ENCODE measurements at regions not wholly inside any gene's neighbourhood (a gene's known extent, or its start where the extent isn't known, plus 50 kb on each side); places are given as distances from the start of the nearest gene placed in this dataset.
A peak's percentile ranks its signal among the peaks of the same experiment; 100 is the strongest.

GRCh38 chr10:29760138-29760900 lies 125.5 kb upstream of the SVIL start:
- H3K4me3 ChIP-seq (ENCODE audit: low read depth, low read length, poor library complexity, severe bottlenecking) = no peak overlapping the region

DNA sequence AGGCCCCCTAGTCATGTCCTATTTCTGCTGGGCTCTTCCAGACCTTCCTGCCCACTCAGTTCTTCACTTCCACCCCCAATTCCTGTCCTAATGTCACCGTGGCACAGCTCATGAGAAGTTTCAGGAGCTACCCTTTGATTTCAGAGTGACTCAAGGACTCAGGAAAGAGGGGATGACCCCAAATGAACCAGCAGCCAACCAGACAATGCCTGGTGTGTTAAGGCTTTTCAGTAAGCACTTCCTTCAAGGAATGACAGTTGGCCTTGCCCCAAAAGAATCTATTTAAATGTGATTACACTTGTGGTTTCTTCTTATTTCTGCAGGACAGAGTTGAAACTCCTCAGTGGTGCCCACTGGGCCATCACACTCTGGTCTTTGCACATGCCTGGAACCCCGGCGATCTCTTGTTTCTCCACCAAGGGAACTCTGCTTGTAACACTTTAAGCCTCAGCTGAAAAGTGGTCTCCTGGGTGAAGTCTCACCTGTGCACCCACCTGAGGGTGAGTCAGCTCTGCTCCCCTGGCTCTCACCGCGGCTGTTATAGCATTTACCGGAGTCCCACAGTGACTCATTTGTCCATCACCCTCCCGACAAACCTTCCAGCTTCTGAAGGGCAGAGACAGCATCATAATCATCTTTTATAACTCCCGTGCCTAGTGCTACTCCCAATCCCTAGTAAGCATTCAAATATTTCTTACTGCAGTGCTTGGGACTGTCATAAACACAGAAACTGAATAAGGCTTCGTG lies 123.0 kb upstream of the SVIL start:
- Histone ChIP-seq H3K36me3 (ENCODE audit: insufficient read depth, low read length, poor library complexity, severe bottlenecking) (no peaks in the 10 kb centered on the region), H3K9me3 (ENCODE audit: low read depth, low read length, poor library complexity, severe bottlenecking) (no peaks in the 10 kb centered on the region), H3K4me1 (ENCODE audit: insufficient read depth, low read length, poor library complexity, severe bottlenecking) (no peaks in the 10 kb centered on the region), H3K4me3 (ENCODE audit: low read depth, low read length, poor library complexity, severe bottlenecking) (no peak overlapping the region), H3K27ac (ENCODE audit: low read depth, low read length, poor library complexity, severe bottlenecking) (no peak overlapping the region), H3K27me3 (replicated peaks; ENCODE audit: insufficient read depth, low read depth, low read length, poor library complexity) (no peaks in the 10 kb centered on the region)
- ChIA-PET POLR2A (ENCODE audit: low non-redundant PET) (no interaction called here), CTCF (no interaction called here)
- DNase-seq (ENCODE audit: low spot score) = peak; percentile 37
- TF ChIP-seq, protein P1, sequence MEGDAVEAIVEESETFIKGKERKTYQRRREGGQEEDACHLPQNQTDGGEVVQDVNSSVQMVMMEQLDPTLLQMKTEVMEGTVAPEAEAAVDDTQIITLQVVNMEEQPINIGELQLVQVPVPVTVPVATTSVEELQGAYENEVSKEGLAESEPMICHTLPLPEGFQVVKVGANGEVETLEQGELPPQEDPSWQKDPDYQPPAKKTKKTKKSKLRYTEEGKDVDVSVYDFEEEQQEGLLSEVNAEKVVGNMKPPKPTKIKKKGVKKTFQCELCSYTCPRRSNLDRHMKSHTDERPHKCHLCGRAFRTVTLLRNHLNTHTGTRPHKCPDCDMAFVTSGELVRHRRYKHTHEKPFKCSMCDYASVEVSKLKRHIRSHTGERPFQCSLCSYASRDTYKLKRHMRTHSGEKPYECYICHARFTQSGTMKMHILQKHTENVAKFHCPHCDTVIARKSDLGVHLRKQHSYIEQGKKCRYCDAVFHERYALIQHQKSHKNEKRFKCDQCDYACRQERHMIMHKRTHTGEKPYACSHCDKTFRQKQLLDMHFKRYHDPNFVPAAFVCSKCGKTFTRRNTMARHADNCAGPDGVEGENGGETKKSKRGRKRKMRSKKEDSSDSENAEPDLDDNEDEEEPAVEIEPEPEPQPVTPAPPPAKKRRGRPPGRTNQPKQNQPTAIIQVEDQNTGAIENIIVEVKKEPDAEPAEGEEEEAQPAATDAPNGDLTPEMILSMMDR (conservative IDR thresholded peaks at IDR 0.05; ENCODE audit: low read depth, low read length) = no peak
- TF ChIP-seq EZH2 (IDR thresholded peaks at IDR 0.05; ENCODE audit: borderline replicate concordance, low read depth, low read length, poor library complexity, severe bottlenecking) = no peak
- intact Hi-C loops (cut with micrococcal nuclease; ENCODE audit: unreplicated experiment) = no loop called here
- no TSS peak for BruUV-seq (replicated peaks)

More at GRCh38 chr10:29760138-29760900, 125.5 kb upstream of the SVIL start:
- TF ChIP-seq, protein P1 (conservative IDR thresholded peaks at IDR 0.05; ENCODE audit: low read depth, low read length) = no peak
- TF ChIP-seq EZH2 (IDR thresholded peaks at IDR 0.05; ENCODE audit: borderline replicate concordance, low read depth, low read length, poor library complexity, severe bottlenecking) = no peak
- POLR2A ChIA-PET (ENCODE audit: low non-redundant PET) = interaction anchor here (0.7 kb wide), 1 partner anchor 14 kb away, joined by 4 read pairs; no protein-coding TSS in a partner anchor
- intact Hi-C loops (cut with micrococcal nuclease; ENCODE audit: unreplicated experiment) = no loop called here
- CTCF ChIA-PET = no interaction called here
- no peak for DNase-seq (ENCODE audit: low spot score)
- Histone ChIP-seq H3K27ac (ENCODE audit: low read depth, low read length, poor library complexity, severe bottlenecking) (no peak overlapping the region), H3K9me3 (ENCODE audit: low read depth, low read length, poor library complexity, severe bottlenecking) (no peaks in the 10 kb centered on the region), H3K27me3 (replicated peaks; ENCODE audit: insufficient read depth, low read depth, low read length, poor library complexity) (no peaks in the 10 kb centered on the region), H3K36me3 (ENCODE audit: insufficient read depth, low read length, poor library complexity, severe bottlenecking) (no peaks in the 10 kb centered on the region), H3K4me1 (ENCODE audit: insufficient read depth, low read length, poor library complexity, severe bottlenecking) (no peaks in the 10 kb centered on the region)
- BruUV-seq (replicated peaks) = no TSS peak

- no peaks in the 10 kb centered on the region for H3K27me3 ChIP-seq (replicated peaks; ENCODE audit: insufficient read depth, low read depth, low read length, poor library complexity)
- BruUV-seq (replicated peaks) = no TSS peak
- no peaks in the 10 kb centered on the region for H3K9me3 ChIP-seq (ENCODE audit: low read depth, low read length, poor library complexity, severe bottlenecking)
- H3K4me1 ChIP-seq (ENCODE audit: insufficient read depth, low read length, poor library complexity, severe bottlenecking) = no peaks in the 10 kb centered on the region
- CTCF ChIA-PET = no interaction called here
- no peak for DNase-seq (ENCODE audit: low spot score)
- TF ChIP-seq, protein P1 (conservative IDR thresholded peaks at IDR 0.05; ENCODE audit: low read depth, low read length) = no peak
- TF ChIP-seq EZH2 (IDR thresholded peaks at IDR 0.05; ENCODE audit: borderline replicate concordance, low read depth, low read length, poor library complexity, severe bottlenecking) = no peak
- POLR2A ChIA-PET (ENCODE audit: low non-redundant PET) = no interaction called here
- intact Hi-C loops (cut with micrococcal nuclease; ENCODE audit: unreplicated experiment) = no loop called here
- no peak overlapping the region for H3K27ac ChIP-seq (ENCODE audit: low read depth, low read length, poor library complexity, severe bottlenecking)
- no peaks in the 10 kb centered on the region for H3K36me3 ChIP-seq (ENCODE audit: insufficient read depth, low read length, poor library complexity, severe bottlenecking)
- no peak overlapping the region for H3K4me3 ChIP-seq (ENCODE audit: low read depth, low read length, poor library complexity, severe bottlenecking)
Measured at GRCh38 chr10:29756451-29756850, 121.7 kb upstream of the SVIL start.

Data from A673 (cell line).